Kidney glomerular epithelial cell (primary cell): ENCODE measurements at regions not wholly inside any gene's neighbourhood (a gene's known extent, or its start where the extent isn't known, plus 50 kb on each side); places are given as distances from the start of the nearest gene placed in this dataset.
"Not testable (repeated sequence)": the region's sequence is repeated elsewhere in the genome, so short reads cannot be mapped to it uniquely, and the experiment has no call there.

Source experiments
- DNase-seq: peaks from one replicate; lab custom pipeline; 2025; lab: John Stamatoyannopoulos, UW

DNA sequence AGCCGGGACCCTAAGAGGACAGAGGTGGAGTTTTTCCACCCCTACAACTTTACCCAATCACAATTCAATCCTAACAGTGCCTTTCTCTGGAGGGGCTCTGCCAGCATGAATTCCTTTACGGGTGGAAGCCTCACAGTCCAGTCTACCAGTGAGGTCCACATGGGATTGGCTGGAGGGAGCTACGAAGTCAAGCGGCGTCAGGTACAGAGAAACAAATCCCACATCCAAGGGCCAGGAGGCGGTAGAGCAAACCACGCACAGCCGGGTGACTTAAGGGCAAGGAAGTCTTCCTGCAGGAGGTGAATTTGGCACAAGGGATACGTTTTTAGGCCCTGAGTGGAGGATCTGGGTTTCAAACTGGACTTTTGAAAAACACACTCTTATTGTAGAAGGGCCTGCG, 199.6 kb downstream of the UQCRFS1 start:
- DNase-seq = no peak

DNA sequence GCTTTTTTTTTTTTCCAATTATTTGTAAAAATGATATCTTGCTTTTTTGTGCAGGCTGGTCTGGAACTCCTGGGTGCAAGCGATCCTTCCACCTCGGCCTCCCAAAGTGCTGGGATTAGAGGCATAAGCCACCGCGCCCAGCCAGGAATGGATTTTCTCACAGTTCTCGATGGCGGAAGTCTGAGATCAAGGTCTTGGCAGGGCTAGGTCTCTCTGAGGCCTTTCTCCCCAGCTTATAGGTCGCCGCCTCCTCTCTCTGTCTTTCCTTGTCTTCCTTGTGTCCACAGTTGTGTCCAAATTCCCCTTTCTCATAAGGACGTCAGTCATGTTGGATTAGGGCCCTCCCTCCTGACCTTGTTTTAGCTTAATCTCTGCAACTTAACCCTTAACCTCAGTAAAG, 200.5 kb downstream of the UQCRFS1 start:
- no peak for DNase-seq

DNA sequence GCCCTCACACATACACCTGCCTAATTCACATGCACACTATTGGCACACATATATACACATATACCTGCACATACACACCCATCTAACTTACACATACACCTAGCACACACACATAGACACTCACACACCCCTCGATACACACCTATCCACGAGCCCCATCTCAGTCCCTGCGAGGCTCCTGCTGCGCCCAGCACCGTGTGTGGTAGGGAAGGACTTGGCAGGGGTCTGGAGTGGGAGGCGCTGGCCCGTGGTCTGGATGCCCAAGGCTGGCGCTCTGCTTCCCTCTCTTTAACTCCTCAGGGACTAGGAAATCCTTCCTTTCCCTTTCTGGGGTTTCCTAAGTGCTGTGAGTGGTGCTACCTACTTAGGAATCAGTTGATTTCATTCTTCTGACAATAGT, 202.7 kb downstream of the UQCRFS1 start:
- no peak for DNase-seq

DNA sequence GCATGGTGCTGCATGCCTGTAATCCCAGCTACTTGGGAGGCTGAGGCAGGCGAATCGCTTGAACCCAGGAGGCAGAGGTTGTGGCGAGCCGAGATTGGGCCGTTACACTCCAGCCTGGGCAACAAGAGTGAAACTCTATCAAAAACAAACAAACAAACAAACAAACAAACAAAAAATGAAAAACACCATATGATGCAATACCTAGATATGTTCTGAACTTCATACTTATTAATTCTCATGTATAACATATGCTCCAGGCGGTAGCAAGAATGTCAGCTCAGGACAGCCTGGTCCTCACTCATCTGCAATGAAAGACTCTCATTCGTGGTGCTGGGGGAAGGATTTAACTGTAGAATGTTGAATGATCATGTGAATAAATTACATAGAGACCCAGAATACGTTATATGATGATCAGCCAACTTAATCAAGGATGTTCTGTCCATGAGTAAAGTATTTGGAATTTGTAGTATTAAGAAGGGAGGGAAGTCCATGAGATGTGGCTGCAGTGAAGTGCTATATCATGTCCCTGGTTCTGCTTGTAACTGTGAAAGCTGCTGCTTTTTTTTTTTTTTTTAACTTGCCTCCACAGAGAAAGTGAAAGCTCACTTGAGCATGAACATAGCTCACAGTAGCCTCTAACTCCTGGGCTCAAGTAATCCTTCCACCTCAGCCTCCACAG, 206.8 kb downstream of the UQCRFS1 start:
- DNase-seq = no peak

- no peak for DNase-seq
These were observed 208.2 kb downstream of the UQCRFS1 start for GRCh38 chr19:29004796-29005195.

DNA sequence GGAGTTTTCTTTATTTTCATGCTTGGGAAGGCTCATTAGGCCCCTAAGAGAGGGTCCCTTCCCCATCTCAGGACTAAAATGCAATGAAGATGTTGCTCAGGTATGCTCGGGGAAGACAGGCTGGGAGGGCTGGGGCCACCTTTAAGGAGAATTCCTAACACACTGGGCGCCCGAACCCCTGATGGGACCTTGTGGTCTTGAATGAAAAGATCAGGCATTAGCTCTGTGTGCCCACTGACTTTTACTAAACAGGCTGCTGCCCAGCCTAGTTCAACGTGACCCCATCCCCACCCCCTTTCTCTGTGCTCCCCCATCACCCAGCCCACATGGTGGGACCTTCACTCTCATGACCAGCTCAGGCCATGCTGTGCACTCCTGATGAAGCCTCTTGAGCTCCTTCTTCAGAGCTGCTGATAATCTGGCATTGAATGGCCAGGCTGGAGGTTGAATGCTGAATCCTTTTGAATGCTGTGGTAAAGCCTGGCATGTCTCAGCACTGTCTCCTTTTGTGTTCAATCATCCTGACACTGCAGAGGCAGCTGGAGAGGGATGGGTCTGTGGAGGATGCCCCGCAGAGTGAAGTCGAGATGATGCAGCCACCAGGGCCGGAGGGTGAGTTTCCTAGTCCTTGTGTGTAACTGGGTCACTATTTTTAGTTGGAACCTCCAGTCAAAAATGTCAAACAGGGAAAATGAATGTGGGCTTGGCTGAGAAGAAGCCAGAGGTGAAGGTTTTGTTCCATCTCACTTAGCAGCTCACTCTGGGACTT, 209.1 kb downstream of the UQCRFS1 start:
- DNase-seq = no peak

GRCh38 chr19:29002336-29002735, 210.6 kb downstream of the UQCRFS1 start:
- DNase-seq = no peak

- peak; percentile 41 for DNase-seq
These were observed 211.2 kb downstream of the UQCRFS1 start for GRCh38 chr19:29001597-29002245.

GRCh38 chr19:29001141-29001581, 211.8 kb downstream of the UQCRFS1 start:
- peak; percentile 74 for DNase-seq

DNA sequence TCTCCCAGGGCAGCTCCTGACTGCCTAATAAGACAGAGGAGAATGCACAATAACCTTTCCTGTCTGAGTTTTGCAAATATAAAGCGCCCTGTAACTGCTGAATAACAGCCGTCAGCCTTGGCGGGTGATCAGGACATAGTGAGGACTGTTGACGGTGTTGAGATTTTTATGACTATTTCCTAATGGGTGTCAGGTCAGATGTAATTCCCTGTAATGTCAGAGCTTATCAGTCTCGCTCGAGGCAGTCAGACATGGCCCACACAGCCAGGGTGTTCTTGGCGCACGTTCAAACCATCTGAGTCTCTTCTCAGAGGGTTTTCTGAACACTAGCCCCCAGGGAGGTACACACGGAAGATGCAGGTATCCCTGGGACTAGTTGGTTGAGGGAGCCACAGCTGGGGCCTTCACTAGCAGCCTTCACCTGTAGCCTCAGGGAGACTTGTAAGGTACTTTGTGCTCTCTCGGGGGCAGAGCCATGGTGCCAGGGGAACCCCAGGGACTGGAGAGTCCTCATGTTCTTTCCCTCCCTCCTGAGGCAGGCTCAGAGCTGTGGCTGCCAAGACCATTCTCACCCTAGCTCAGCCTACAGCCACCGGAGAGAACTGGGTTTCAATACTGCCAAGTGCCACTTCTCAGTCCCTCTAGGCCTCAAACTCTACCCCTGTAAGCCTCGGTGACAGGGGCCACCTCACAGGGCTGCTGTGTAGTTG, 213.1 kb downstream of the UQCRFS1 start:
- no peak for DNase-seq

DNA sequence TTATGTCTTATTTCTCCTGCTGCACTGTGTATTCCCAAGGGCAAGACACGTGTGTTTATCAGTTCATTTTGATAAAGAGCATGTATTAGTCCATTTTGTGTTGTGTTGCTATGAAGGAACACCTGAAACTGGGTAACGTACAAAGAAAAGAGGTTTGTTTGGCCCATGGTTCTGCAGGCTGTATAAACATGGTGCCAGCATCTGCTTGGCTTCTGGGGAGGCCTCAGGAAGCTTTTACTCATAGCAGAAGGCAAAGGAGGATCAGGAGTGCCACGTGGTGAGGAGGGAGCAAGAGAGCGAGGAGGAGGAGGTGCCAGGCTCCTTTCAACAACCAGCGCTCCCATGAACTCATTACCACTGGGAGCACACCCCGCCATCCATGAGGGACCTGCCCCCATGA, 214.0 kb downstream of the UQCRFS1 start:
- no peak for DNase-seq

DNA sequence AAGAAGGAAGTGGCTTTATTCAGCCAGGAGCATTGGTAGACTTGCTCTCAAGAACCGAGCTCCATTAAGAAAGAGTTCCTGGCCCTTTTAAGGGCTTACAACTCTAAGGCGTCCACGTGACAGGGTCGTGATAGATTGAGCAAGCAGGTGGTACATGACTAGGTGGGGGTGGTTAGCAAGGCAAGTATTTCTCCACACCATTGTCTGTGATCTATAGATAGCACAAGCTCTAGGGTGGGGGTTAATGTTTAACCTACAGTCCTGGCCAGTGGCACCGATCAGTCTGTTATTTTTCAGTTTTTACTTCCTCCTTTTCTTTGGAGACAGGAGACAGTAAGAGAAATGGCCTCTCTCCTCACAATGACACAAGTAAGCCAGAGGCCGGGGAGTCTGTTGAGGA, 215.1 kb downstream of the UQCRFS1 start:
- DNase-seq = not testable (repeated sequence)

- no peak for DNase-seq
These were observed 222.4 kb downstream of the UQCRFS1 start for GRCh38 chr19:28990522-28990921.

GRCh38 chr19:28989739-28990138, 223.2 kb downstream of the UQCRFS1 start:
- no peak for DNase-seq

DNA sequence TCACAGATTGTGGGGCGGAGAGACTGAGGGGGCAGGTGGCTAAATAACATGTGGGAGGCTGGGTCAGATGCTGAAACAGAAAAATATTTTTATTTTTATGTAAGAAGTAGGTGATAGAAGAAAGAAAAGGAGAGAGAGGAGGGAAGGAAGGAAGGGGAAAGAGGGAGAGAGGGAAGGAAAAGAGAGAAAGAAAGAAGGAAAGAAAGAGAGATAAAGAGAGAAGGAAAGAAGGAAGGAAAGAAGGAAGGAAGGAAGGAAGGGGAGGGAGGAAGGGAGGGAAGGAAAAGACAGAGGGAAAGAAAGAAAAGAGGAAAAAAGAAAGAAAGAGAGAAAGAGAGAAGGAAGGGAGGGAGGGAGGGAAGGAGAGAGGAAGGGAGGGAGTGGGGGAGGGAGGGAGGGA, 224.9 kb downstream of the UQCRFS1 start:
- no peak for DNase-seq

DNA sequence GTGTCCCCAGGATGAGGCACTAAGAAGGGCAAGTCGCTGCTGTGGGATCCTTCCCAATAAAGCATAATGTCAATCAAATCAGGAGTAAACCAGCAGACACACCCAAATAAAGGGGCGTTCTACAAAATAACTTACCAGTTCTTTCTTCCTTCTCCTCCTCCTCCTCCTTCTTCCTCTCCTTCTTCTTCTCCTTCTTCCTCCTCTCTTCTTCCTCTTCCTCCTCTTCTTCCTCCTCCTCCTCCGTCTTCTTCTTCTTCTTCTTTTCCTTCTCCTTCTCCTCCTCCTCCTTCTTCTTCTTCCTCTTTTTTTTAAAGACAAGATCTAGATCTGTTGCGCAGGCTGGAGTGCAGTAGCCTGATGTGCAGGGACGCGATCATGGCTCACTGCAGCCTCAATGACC, 225.8 kb downstream of the UQCRFS1 start:
- no peak for DNase-seq

DNA sequence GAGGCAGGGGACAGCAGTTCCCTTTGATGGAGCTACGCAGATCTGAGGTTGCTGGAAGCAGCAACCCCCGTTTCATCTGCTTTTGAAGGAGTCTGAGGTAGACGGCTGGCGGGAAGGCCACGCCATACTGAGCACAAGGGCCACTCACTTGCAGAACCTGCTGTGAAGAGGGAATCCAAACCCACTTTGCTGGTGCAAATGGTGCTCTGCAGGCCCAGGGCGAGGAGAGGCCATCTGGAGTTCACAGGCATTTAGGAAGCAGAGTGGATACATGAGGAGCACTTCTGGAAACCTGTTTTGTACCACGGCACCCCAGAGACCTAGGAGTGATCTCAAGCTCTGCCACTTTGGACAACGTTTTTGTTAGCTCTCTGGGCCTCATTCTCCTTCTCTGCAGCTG, 227.8 kb downstream of the UQCRFS1 start:
- no peak for DNase-seq

- DNase-seq = no peak
These were observed 228.6 kb downstream of the UQCRFS1 start for GRCh38 chr19:28984315-28984714.

GRCh38 chr19:28983430-28983829, 229.5 kb downstream of the UQCRFS1 start:
- DNase-seq = no peak

DNA sequence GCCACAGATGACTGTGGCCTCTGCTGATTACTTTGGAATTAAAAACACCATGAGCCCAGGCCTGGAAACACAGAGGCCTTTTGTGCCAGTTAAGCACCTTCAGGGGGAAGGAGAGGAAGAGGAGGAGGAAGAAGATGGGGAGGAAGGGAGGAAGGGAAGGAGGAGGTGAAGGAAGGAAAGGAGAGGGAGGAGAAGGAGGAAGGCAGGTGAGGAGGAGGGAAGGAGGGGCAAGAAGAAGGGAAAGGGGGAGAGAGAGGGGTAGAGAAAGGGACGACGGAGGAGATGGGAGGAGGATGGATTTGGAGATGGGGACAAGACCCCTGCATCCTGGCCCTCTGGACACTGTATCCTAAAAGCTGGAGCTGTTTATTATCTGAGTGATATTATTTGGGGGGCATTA, 231.0 kb downstream of the UQCRFS1 start:
- DNase-seq = no peak

- no peak for DNase-seq
These were observed 231.4 kb downstream of the UQCRFS1 start for GRCh38 chr19:28981518-28981917.

DNA sequence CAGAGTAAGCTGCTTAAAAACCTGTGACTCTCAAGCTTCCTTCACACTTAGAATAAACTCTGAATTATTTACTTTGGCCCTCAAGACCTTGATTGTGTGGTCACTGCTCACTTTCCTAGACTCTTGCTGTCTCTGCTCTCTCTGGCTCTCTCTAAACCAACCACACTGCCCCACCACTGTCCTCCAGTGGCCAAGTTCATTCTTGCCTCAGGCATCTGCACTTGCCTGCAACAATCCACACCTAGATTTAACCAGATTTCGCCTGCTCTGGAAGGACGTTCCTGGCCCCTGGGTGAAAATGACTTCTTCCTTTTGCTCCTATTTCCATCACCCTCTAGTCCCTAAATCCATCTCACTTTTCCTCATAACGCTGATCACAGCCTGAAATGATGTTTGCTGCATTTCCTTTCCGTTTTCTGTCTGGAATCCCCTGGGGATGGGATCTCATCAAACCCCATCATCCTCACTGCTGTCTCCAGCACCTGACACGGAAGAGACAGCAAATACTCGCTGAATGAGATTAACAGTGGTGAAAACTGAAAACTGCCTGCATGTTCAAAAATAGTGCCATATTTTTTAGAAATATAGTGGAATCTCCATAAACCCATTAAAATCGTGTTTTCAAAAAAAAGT, 232.6 kb downstream of the UQCRFS1 start:
- DNase-seq = peak; percentile 67
